Heart left ventricle (tissue), 13 donors: ENCODE measurements at regions not wholly inside any gene's neighbourhood (a gene's known extent, or its start where the extent isn't known, plus 50 kb on each side); places are given as distances from the start of the nearest gene placed in this dataset.

Experiments used
- POLR2A ChIP-seq, 2 donors: fragments of 450-650 bp; IDR thresholded peaks; one replicate each; pipeline ENCODE4 v1.6.1; 2017; ENCODE audit warnings: antibody characterized with exemption in 2 of 2, mild to moderate bottlenecking in 2 of 2, moderate library complexity in 2 of 2
- TF ChIP-seq, protein P1 (sequence below), 12 donors: fragments of 200-600 bp; sonication (generic) in 4 of 12; IDR thresholded peaks; one replicate each; pipeline versions ENCODE4 v1.5.0 to v1.8.0; 2018 to 2022; ENCODE audit warnings: antibody characterized with exemption in 12 of 12, mild to moderate bottlenecking in 5 of 12
- donor health status: ischemic (EF 13 %, LVEDD 7.1; RV severe dilation, severe dysfunction).
- donor health status: DM: no; HTN: yes; CAD: no.
- donor health status: DM: no; HTN: no; CAD: no.
- donor health status: ischemic (EF 25% LVEDD 6.9; RV normal size, moderate dysfunction).
- donor health status: ischemic (EF 25% LVEDD 5.7; RV mildly dilated, moderate dysfunction).
- donor health status: ischemic (EF 35%, LVEDD 5.7; RV mildly dilated, moderate dysfunction).
- donor health status: nonischemic (EF 11% LVEDD 7.7; RV severe dilation, severe dysfunction).
- donor health status: DM: yes; HTN: yes; CAD: no.
- donor health status: PGD.
- donor health status: ischemic (EF 29% LVEDD 5.4; RV normal size, mild dysfunction).
- donor health status: nonischemic (EF 23%, LVEDD 6.1; RV moderate dilation, normal function).

DNA sequence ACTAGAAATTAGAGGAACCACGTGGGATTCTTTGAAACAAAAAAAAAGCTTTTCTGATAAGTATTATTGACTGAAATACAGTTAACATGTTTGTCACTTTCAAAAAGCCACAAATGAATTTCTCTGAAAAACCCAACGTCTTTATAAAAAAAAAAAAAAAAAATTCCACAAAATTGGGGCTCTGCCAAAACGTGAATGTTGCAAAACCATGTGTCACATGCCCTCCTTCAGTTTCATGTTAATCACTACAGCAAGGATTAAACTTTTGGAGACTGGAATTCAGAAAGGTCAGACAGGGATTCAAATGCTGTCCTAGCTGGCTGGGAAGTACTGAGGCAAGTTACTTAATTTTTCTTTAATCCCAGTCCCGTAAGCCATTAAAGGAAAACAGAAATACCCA, 278.0 kb upstream of the KLF14 start:
- TF ChIP-seq, protein P1, sequence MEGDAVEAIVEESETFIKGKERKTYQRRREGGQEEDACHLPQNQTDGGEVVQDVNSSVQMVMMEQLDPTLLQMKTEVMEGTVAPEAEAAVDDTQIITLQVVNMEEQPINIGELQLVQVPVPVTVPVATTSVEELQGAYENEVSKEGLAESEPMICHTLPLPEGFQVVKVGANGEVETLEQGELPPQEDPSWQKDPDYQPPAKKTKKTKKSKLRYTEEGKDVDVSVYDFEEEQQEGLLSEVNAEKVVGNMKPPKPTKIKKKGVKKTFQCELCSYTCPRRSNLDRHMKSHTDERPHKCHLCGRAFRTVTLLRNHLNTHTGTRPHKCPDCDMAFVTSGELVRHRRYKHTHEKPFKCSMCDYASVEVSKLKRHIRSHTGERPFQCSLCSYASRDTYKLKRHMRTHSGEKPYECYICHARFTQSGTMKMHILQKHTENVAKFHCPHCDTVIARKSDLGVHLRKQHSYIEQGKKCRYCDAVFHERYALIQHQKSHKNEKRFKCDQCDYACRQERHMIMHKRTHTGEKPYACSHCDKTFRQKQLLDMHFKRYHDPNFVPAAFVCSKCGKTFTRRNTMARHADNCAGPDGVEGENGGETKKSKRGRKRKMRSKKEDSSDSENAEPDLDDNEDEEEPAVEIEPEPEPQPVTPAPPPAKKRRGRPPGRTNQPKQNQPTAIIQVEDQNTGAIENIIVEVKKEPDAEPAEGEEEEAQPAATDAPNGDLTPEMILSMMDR (IDR thresholded peaks at IDR 0.05), result no peak
- no peak for TF ChIP-seq POLR2A (IDR thresholded peaks at IDR 0.05)
